GM23338 (cell line): ENCODE measurements at regions not wholly inside any gene's neighbourhood (a gene's known extent, or its start where the extent isn't known, plus 50 kb on each side); places are given as distances from the start of the nearest gene placed in this dataset.
"Not testable (repeated sequence)": the region's sequence is repeated elsewhere in the genome, so short reads cannot be mapped to it uniquely, and the experiment has no call there.

ENCODE experiments used
- ATAC-seq: fragments of 200-7000 bp; cut with Tn5 transposase; 3 replicates; pipeline ENCODE4 v1.9.1; 2020
- DNase-seq: peaks from one replicate; pipeline ENCODE4 v3.0.0-alpha.2; 2015; ENCODE audit warnings: low spot score
- H2AFZ ChIP-seq: fragments of 200-600 bp; sonication (generic); 2 replicates; pipeline ENCODE4 v1.8.0; 2016; ENCODE audit warnings: antibody characterized with exemption, mild to moderate bottlenecking, moderate library complexity
- H3F3A ChIP-seq: fragments of 200-600 bp; sonication (generic); replicated peaks from 2 replicates; pipeline ENCODE4 v1.8.0; 2017; ENCODE audit warnings: antibody characterized with exemption, mixed run types, low read depth
- H3K27ac ChIP-seq: fragments of 200-600 bp; sonication (generic); 2 replicates; pipeline ENCODE4 v1.6.1; 2016; ENCODE audit warnings: low read depth
- H3K27me3 ChIP-seq: fragments of 200-600 bp; sonication (generic); 2 replicates; pipeline ENCODE4 v1.8.0; 2016; ENCODE audit warnings: mild to moderate bottlenecking, mixed run types, moderate library complexity; ENCODE audit not compliant: insufficient read depth
- H3K36me3 ChIP-seq: fragments of 200-600 bp; sonication (generic); 2 replicates; pipeline ENCODE4 v1.8.0; 2016; ENCODE audit warnings: mild to moderate bottlenecking; ENCODE audit not compliant: insufficient read depth
- H3K4me1 ChIP-seq: fragments of 200-600 bp; sonication (generic); 2 replicates; pipeline ENCODE4 v1.8.0; 2016; ENCODE audit warnings: mild to moderate bottlenecking, moderate library complexity; ENCODE audit not compliant: insufficient read depth
- H3K4me2 ChIP-seq: fragments of 200-600 bp; sonication (generic); 2 replicates; pipeline ENCODE4 v1.7.1; 2017; ENCODE audit warnings: mixed run types
- H3K4me3 ChIP-seq: fragments of 200-600 bp; sonication (generic); 2 replicates; pipeline ENCODE4 v1.6.1; 2016; ENCODE audit warnings: mixed run types
- H3K79me2 ChIP-seq: fragments of 200-600 bp; sonication (generic); replicated peaks from 2 replicates; pipeline ENCODE4 v1.8.0; 2017; ENCODE audit warnings: mild to moderate bottlenecking; ENCODE audit not compliant: insufficient read depth
- H3K9me2 ChIP-seq: fragments of 200-600 bp; sonication (generic); 2 replicates; pipeline ENCODE4 v1.8.0; 2017; ENCODE audit not compliant: insufficient read depth
- H4K20me1 ChIP-seq: fragments of 200-600 bp; sonication (generic); replicated peaks from 2 replicates; pipeline ENCODE4 v1.8.0; 2017; ENCODE audit warnings: mild to moderate bottlenecking; ENCODE audit not compliant: insufficient read depth
- H3K27ac Mint-ChIP-seq: 2 replicates; pipeline ENCODE4 v1.8.0; 2020; ENCODE audit warnings: inconsistent platforms, mild to moderate bottlenecking, moderate library complexity, mixed read lengths
- H3K27me3 Mint-ChIP-seq: 3 replicates; pipeline ENCODE4 v1.8.0; 2022; ENCODE audit warnings: low read depth, mild to moderate bottlenecking, moderate library complexity, mixed read lengths, inconsistent platforms; ENCODE audit not compliant: insufficient read depth, poor library complexity
- H3K36me3 Mint-ChIP-seq: 3 replicates; pipeline ENCODE4 v1.8.0; 2021; ENCODE audit warnings: low read depth, mild to moderate bottlenecking, inconsistent platforms, moderate library complexity, mixed read lengths
- H3K4me1 Mint-ChIP-seq: 3 replicates; pipeline ENCODE4 v1.8.0; 2020; ENCODE audit warnings: mild to moderate bottlenecking, inconsistent platforms, mixed read lengths
- H3K4me3 Mint-ChIP-seq: 3 replicates; pipeline ENCODE4 v1.8.0; 2021; ENCODE audit warnings: moderate library complexity, mild to moderate bottlenecking, inconsistent platforms, mixed read lengths
- H3K9me3 Mint-ChIP-seq: 3 replicates; pipeline ENCODE4 v1.8.0; 2020; ENCODE audit warnings: moderate library complexity, mild to moderate bottlenecking, inconsistent platforms, mixed read lengths

DNA sequence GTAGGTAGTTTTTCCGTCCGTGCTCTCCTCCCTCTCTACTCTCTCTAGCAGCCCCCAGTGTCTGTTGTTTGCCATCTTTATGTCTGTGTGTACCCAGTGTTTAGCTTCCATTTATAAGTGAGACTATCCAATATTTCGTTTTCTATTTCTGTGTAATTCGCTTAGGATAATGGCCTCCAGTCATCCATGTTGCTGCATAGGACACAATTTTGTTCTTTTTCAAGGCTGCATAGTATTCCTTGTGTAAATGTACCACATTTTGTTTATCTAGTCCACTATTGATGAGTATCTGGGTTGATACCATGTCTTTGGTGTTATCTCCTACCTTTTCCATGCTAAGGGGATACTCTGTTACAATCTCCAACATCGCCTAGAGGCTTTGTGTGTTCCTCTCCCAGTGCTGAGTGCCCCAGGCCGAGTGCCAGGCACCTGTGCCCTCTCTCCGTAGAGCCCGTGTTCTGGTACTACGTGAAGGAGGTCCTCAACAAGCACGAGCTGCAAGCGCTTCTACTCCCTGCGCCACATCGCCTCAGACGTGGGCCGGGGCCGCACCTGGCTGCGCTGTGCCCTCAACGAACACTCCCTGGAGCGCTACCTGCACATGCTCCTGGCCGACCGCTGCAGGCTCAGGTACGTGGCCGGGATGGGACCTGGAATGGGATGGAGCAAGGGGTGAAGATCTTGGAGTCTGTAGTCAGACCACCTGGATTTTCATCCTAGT is 51.0 kb downstream of the NPIPB11 start:
- not testable (repeated sequence) for H2AFZ ChIP-seq, H3K4me2 ChIP-seq, H3K27me3 ChIP-seq, H3K27ac Mint-ChIP-seq, H3K36me3 ChIP-seq, ATAC-seq, H3K9me3 Mint-ChIP-seq, H3F3A ChIP-seq, H3K4me3 Mint-ChIP-seq, H3K4me3 ChIP-seq, H3K36me3 Mint-ChIP-seq, H4K20me1 ChIP-seq, DNase-seq, H3K79me2 ChIP-seq, H3K27ac ChIP-seq, H3K4me1 ChIP-seq, H3K9me2 ChIP-seq, H3K27me3 Mint-ChIP-seq, H3K4me1 Mint-ChIP-seq

DNA sequence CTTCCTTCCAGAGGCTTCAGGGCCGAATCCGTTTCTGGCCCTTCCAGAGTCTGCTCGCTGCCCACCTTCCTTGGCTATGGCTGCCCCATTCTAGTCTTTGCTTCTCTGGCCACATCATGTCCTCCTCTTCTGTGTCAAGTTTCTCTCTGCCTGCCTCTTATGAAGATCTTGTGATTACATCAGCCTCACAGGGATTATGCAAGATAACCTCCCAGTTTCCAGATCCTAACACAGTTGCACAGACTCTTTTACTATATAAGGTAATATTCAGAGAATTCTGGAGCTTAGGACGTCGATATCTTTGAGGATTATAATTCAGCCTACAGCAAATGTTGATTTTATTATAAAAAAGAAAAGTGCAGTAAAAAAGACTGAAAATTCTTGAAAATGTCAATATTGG is 52.1 kb downstream of the NPIPB11 start:
- H3K9me3 Mint-ChIP-seq, H3K36me3 Mint-ChIP-seq, DNase-seq, H2AFZ ChIP-seq, H3F3A ChIP-seq, H3K27ac ChIP-seq, H3K4me1 Mint-ChIP-seq, H3K4me1 ChIP-seq, H3K36me3 ChIP-seq, ATAC-seq, H3K4me3 Mint-ChIP-seq, H3K9me2 ChIP-seq, H4K20me1 ChIP-seq, H3K79me2 ChIP-seq, H3K4me3 ChIP-seq, H3K27me3 Mint-ChIP-seq, H3K27ac Mint-ChIP-seq, H3K4me2 ChIP-seq, H3K27me3 ChIP-seq: not testable (repeated sequence)

DNA sequence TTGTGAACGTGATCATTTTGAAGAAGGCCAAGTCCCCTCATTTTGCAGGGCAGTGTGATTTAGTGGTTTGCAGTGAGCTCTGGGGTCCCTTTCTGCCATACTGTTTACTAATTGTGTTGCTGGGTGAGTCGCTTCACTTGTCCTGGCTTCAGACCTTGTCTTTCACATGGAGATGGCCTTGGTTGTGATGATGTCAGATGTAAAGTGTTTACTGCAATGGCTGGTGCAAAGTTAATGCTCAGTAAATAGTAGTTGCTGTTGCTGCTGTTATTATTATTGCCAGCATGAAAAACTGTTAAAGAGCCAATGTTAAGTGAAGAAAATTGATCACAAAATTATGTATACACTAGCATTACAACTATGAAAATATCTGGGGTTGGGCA is 53.9 kb downstream of the NPIPB11 start:
- not testable (repeated sequence) for H4K20me1 ChIP-seq, H3K27me3 Mint-ChIP-seq, H3K4me2 ChIP-seq, H3K4me3 ChIP-seq, H3K27ac ChIP-seq, H3K36me3 Mint-ChIP-seq, H3K36me3 ChIP-seq, H3F3A ChIP-seq, DNase-seq, H3K27me3 ChIP-seq, H3K4me1 Mint-ChIP-seq, H3K79me2 ChIP-seq, H3K9me2 ChIP-seq, H3K4me3 Mint-ChIP-seq, H3K27ac Mint-ChIP-seq, H2AFZ ChIP-seq, H3K9me3 Mint-ChIP-seq, H3K4me1 ChIP-seq, ATAC-seq

DNA sequence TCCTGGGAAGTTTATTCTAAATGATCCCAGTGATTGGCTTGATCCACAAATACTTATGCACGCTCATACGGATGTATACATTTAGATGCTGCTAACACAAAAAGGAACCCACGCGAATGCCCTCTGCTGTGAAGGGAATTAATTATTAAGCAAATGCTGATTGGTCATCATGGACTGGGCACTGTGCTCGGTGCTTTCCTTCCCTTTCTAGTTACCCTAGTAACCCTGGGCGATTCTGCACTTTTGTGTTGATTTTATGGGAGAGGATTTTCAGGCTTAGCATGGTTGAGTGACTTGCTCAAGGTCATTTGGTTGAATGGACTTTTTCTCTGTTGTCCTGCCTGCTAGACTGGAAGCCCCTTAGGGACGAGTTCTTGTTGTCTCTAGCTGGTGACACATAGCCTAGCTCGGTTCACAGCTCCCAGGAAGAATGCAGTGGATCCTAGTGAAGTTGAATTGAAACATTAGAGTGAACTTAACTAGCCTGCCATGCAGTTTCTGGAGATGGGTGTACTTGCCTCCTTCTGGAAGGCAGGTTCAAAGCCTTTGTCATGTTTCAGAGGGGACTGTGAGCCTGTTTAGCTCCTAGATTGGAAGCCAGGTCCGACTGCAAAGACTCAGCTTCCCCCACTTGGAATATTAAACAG is 54.4 kb downstream of the NPIPB11 start:
- not testable (repeated sequence) for H3K27ac Mint-ChIP-seq, H3K4me3 ChIP-seq, H3K79me2 ChIP-seq, H3K27me3 Mint-ChIP-seq, H3K9me2 ChIP-seq, H3K4me3 Mint-ChIP-seq, H3K4me1 ChIP-seq, H4K20me1 ChIP-seq, DNase-seq, H3K36me3 Mint-ChIP-seq, ATAC-seq, H3K9me3 Mint-ChIP-seq, H3K4me1 Mint-ChIP-seq, H3K27me3 ChIP-seq, H3F3A ChIP-seq, H2AFZ ChIP-seq, H3K4me2 ChIP-seq, H3K36me3 ChIP-seq, H3K27ac ChIP-seq

DNA sequence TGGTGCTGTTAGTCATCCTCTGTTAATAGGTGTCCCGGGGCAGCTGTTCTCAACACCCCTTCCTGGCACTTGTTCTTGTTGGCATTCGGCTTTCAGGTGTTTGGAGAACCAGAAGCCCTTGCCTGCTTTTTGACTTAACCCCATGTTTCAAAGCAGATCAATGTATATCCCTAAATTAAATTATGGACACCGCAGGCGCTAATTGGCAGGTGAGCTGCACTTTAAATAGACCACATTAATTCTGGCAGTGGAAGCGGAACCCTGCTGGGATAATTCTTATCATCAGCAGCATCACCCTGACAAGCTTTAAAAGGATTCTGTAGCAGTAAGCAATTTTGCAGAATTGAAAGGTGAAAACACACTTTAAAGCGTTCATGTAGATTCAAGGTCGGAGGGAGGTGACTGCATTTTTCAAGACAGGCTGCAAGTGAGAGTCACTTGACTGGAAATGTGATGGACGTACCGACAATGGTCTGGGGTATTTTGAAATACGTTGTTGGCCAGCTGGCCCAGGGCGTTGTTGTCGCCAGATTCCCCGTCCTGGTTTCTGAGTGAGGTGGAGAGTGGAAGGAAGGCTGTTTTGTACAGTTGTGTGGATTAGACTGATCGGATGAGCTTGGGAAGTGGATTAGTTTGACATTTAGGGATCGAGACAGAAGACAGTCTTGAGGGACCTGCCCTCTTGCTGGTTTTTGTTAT is 55.1 kb downstream of the NPIPB11 start:
- H3K4me2 ChIP-seq, H2AFZ ChIP-seq, H3K27ac Mint-ChIP-seq, H3K4me1 ChIP-seq, ATAC-seq, H4K20me1 ChIP-seq, H3F3A ChIP-seq, H3K27ac ChIP-seq, H3K4me1 Mint-ChIP-seq, H3K4me3 ChIP-seq, H3K79me2 ChIP-seq, H3K36me3 ChIP-seq, H3K27me3 Mint-ChIP-seq, H3K27me3 ChIP-seq, H3K4me3 Mint-ChIP-seq, H3K36me3 Mint-ChIP-seq, DNase-seq, H3K9me3 Mint-ChIP-seq, H3K9me2 ChIP-seq: not testable (repeated sequence)

DNA sequence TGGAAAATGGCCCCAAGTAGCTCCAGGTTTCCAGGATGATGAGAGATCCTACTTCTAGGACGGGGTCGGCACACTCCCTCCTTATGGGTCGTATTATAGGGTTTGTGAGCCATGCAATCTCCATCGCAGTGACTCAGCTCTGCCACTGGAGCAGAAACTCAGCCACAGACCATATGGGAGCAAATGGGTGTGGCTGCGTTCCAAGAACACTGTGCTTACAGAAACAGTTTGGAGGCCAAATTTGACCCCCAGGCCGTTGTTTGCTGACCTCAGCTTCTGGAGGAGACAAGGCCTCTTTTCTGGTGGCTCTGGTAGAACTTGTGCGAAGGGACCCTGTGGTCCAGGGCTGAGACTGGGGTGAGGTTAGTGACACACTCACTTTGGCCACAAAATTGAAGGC is 56.5 kb downstream of the NPIPB11 start:
- ATAC-seq = peak; percentile 68
- not testable (repeated sequence) for H4K20me1 ChIP-seq, H3K4me1 ChIP-seq, H3K36me3 Mint-ChIP-seq, H3K27ac ChIP-seq, H3K79me2 ChIP-seq, H3K4me1 Mint-ChIP-seq, DNase-seq, H2AFZ ChIP-seq, H3K9me3 Mint-ChIP-seq, H3K4me3 ChIP-seq, H3K27me3 Mint-ChIP-seq, H3K9me2 ChIP-seq, H3K27me3 ChIP-seq, H3F3A ChIP-seq, H3K4me2 ChIP-seq, H3K36me3 ChIP-seq, H3K4me3 Mint-ChIP-seq, H3K27ac Mint-ChIP-seq
